ENCODE measurements at regions not wholly inside any gene's neighbourhood (a gene's known extent, or its start where the extent isn't known, plus 50 kb on each side); places are given as distances from the start of the nearest gene placed in this dataset.

DNA sequence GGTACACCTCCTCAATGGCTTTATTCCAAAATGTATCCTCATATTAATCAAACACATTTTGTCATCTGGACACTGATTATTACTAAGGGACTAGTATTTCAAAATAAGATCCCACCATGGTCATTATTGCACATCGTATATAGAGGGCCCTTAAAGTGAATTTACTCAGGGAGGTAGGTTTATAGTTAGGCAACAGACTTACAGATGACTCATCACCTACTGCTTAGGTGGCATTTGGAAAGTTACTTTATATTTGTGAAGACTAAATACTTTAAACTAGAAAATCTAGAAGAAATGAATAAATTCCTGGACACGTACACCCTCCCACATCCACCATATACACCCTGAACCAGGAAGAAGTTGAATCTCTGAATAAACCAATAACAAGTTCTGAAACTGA is 353.0 kb downstream of the KCTD12 start:
- TF ChIP-seq, protein P1, sequence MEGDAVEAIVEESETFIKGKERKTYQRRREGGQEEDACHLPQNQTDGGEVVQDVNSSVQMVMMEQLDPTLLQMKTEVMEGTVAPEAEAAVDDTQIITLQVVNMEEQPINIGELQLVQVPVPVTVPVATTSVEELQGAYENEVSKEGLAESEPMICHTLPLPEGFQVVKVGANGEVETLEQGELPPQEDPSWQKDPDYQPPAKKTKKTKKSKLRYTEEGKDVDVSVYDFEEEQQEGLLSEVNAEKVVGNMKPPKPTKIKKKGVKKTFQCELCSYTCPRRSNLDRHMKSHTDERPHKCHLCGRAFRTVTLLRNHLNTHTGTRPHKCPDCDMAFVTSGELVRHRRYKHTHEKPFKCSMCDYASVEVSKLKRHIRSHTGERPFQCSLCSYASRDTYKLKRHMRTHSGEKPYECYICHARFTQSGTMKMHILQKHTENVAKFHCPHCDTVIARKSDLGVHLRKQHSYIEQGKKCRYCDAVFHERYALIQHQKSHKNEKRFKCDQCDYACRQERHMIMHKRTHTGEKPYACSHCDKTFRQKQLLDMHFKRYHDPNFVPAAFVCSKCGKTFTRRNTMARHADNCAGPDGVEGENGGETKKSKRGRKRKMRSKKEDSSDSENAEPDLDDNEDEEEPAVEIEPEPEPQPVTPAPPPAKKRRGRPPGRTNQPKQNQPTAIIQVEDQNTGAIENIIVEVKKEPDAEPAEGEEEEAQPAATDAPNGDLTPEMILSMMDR (IDR thresholded peaks at IDR 0.05; ENCODE audit: low read depth, low read length): no peak
- TF ChIP-seq EZH2phosphoT487 (IDR thresholded peaks at IDR 0.05; ENCODE audit: low read depth): no peak
